ENCODE measurements at regions not wholly inside any gene's neighbourhood (a gene's known extent, or its start where the extent isn't known, plus 50 kb on each side); places are given as distances from the start of the nearest gene placed in this dataset.

DNA sequence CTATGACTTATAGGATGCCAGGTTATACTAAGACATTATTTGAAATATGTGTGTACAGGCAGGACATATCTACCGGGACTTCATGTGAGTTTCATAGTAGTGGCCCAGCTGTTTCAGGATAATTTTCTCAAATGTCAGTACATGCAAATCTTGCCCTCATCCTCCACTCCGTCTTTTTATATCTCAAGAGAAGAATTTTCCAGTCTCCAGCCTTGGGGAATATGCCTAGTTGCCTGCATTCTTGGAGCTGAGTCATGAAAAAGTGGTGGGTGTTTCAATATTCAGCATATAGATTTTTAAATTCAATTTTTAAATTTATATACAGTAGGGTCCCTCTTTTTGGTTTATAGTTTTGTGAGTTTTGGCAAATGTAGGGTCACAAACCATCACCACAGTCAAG, 236.7 kb downstream of the OTUD1 start:
- no peak overlapping the region for H3K4me3 ChIP-seq (ENCODE audit: low read depth, low read length)
- no peaks in the 10 kb centered on the region for H3K4me1 ChIP-seq (ENCODE audit: control insufficient read depth, insufficient read depth, low read length)
- peaks cover 3% of the 10 kb centered on the region for H3K27me3 ChIP-seq (ENCODE audit: control insufficient read depth, insufficient read depth, low read length)
- no peaks in the 10 kb centered on the region for H3K9me3 ChIP-seq (ENCODE audit: control insufficient read depth, insufficient read depth, low read length)
- H3K36me3 ChIP-seq (ENCODE audit: control insufficient read depth, insufficient read depth, low read length): no peaks in the 10 kb centered on the region
- no peak overlapping the region for H3K9ac ChIP-seq (ENCODE audit: low read depth, low read length)

- H3K4me1 ChIP-seq (ENCODE audit: control insufficient read depth, insufficient read depth, low read length): no peaks in the 10 kb centered on the region
- no peaks in the 10 kb centered on the region for H3K9me3 ChIP-seq (ENCODE audit: control insufficient read depth, insufficient read depth, low read length)
- no peaks in the 10 kb centered on the region for H3K36me3 ChIP-seq (ENCODE audit: control insufficient read depth, insufficient read depth, low read length)
- no peak overlapping the region for H3K4me3 ChIP-seq (ENCODE audit: low read depth, low read length)
- no peaks in the 10 kb centered on the region for H3K27me3 ChIP-seq (ENCODE audit: control insufficient read depth, insufficient read depth, low read length)
- no peak overlapping the region for H3K9ac ChIP-seq (ENCODE audit: low read depth, low read length)
Measured at GRCh38 chr10:23676296-23676695, 237.4 kb downstream of the OTUD1 start.

DNA sequence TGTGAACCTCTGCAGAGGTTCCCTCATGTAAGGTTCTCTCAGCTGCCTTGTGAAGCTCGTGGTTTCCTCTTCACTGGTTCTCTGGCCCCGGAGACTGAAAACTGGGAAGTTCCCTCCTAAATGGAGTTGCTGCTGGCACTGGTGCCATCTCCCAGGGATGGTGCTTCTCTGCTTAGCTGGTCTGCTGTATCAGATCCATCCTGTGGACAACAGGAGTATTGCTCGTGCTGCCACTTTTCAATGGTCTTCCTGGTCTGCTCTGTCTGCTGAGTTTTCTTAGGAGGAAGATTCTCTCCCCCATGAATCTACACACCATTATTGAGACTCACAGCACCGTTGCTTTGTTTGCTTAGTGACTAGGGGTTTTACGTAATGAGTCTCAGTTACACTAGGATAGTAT, 247.8 kb downstream of the OTUD1 start:
- Histone ChIP-seq H3K9me3 (ENCODE audit: control insufficient read depth, insufficient read depth, low read length) (no peaks in the 10 kb centered on the region), H3K36me3 (ENCODE audit: control insufficient read depth, insufficient read depth, low read length) (no peaks in the 10 kb centered on the region), H3K4me3 (ENCODE audit: low read depth, low read length) (no peak overlapping the region), H3K9ac (ENCODE audit: low read depth, low read length) (no peak overlapping the region), H3K4me1 (ENCODE audit: control insufficient read depth, insufficient read depth, low read length) (no peaks in the 10 kb centered on the region), H3K27me3 (ENCODE audit: control insufficient read depth, insufficient read depth, low read length) (peaks cover 34% of the 10 kb centered on the region)

DNA sequence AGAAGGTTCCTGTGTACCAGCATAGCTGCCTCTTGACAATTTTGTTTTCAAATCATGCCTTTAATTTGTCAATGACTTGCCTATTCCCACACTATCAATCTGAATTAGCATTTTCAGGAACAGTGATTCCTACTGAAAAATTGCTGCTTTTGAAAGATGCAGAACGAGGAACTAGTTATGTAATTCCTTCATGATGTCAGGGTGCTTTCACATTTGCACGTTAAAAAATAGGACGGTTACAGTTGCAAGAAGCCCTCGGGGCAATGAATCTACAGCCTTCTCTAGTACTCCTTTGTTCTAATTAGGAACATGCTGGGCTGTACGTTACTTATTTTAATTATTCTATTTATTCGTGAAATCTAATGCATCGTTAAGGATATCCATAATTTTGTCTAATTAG, 253.9 kb downstream of the OTUD1 start:
- Histone ChIP-seq H3K27me3 (ENCODE audit: control insufficient read depth, insufficient read depth, low read length) (peaks cover 90% of the 10 kb centered on the region), H3K4me3 (ENCODE audit: low read depth, low read length) (no peak overlapping the region), H3K9me3 (ENCODE audit: control insufficient read depth, insufficient read depth, low read length) (no peaks in the 10 kb centered on the region), H3K9ac (ENCODE audit: low read depth, low read length) (no peak overlapping the region), H3K36me3 (ENCODE audit: control insufficient read depth, insufficient read depth, low read length) (no peaks in the 10 kb centered on the region), H3K4me1 (ENCODE audit: control insufficient read depth, insufficient read depth, low read length) (no peaks in the 10 kb centered on the region)

- H3K27me3 ChIP-seq (ENCODE audit: control insufficient read depth, insufficient read depth, low read length): peaks cover 95% of the 10 kb centered on the region
- peak overlapping the region; percentile 64 for H3K4me3 ChIP-seq (ENCODE audit: low read depth, low read length)
Measured at GRCh38 chr10:23693501-23693901, 254.6 kb downstream of the OTUD1 start.

GRCh38 chr10:23693925-23694324, 255.1 kb downstream of the OTUD1 start:
- H3K4me3 ChIP-seq (ENCODE audit: low read depth, low read length): peak overlapping the region; percentile 64
- no peaks in the 10 kb centered on the region for H3K4me1 ChIP-seq (ENCODE audit: control insufficient read depth, insufficient read depth, low read length)
- peaks cover 97% of the 10 kb centered on the region for H3K27me3 ChIP-seq (ENCODE audit: control insufficient read depth, insufficient read depth, low read length)
- no peak overlapping the region for H3K9ac ChIP-seq (ENCODE audit: low read depth, low read length)
- no peaks in the 10 kb centered on the region for H3K36me3 ChIP-seq (ENCODE audit: control insufficient read depth, insufficient read depth, low read length)
- no peaks in the 10 kb centered on the region for H3K9me3 ChIP-seq (ENCODE audit: control insufficient read depth, insufficient read depth, low read length)

More at GRCh38 chr10:23693501-23693901, 254.6 kb downstream of the OTUD1 start:
- H3K4me1 ChIP-seq (ENCODE audit: control insufficient read depth, insufficient read depth, low read length): no peaks in the 10 kb centered on the region
- H3K9me3 ChIP-seq (ENCODE audit: control insufficient read depth, insufficient read depth, low read length): no peaks in the 10 kb centered on the region
- H3K36me3 ChIP-seq (ENCODE audit: control insufficient read depth, insufficient read depth, low read length): no peaks in the 10 kb centered on the region
- no peak overlapping the region for H3K9ac ChIP-seq (ENCODE audit: low read depth, low read length)

- H3K27me3 ChIP-seq (ENCODE audit: control insufficient read depth, insufficient read depth, low read length): peaks cover 98% of the 10 kb centered on the region
- no peaks in the 10 kb centered on the region for H3K4me1 ChIP-seq (ENCODE audit: control insufficient read depth, insufficient read depth, low read length)
- no peak overlapping the region for H3K9ac ChIP-seq (ENCODE audit: low read depth, low read length)
- no peaks in the 10 kb centered on the region for H3K36me3 ChIP-seq (ENCODE audit: control insufficient read depth, insufficient read depth, low read length)
- H3K9me3 ChIP-seq (ENCODE audit: control insufficient read depth, insufficient read depth, low read length): no peaks in the 10 kb centered on the region
- peak overlapping the region; percentile 64 for H3K4me3 ChIP-seq (ENCODE audit: low read depth, low read length)
Measured at GRCh38 chr10:23694446-23694920, 255.6 kb downstream of the OTUD1 start.

DNA sequence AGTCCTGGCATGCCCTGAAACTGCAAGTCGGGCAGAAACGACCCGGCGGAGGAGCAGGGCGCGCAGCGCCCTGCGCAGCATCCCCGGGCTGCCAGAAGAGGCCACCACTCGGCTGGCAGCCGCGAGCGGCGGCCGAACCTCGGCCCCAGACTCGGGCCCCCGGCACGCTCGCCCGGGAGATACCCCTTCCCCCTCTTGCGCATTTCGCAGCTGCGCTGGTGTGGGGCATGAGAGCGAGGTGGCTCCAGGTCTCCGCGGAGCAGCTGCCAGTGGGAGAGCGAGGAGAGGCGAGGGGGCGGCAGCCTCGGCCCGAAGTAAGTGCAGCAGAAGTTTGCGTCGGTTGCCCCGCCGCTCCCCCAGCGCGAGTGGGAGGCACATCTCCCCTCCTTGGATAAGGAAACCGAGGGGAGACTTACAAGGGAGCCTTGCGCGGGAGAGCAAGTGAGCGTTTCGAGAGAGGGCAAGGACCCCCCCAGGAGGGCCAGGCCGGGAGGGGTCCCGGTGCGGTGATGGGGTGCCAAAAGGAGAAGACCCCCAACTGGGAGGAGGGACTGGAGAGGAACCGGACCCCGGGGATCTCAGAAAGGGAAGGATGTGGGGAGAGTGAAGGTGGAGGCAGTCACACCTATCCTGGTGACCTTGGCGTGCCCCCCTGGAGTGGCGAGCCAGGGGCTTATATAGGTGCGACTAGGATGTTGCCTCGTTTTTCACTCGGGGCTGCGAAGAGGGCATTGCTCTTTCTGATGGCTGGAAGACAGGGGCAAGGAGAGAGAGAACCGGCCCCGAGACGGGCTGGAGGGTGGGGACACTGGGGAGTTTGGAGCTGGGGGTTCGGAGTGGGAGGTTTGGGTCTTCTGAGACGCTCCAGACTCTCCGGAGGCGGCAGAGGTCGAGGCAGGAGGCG, 256.3 kb downstream of the OTUD1 start:
- Histone ChIP-seq H3K9ac (ENCODE audit: low read depth, low read length) (no peak overlapping the region), H3K27me3 (ENCODE audit: control insufficient read depth, insufficient read depth, low read length) (peaks cover 94% of the 10 kb centered on the region), H3K4me3 (ENCODE audit: low read depth, low read length) (peak overlapping the region; percentile 64)

DNA sequence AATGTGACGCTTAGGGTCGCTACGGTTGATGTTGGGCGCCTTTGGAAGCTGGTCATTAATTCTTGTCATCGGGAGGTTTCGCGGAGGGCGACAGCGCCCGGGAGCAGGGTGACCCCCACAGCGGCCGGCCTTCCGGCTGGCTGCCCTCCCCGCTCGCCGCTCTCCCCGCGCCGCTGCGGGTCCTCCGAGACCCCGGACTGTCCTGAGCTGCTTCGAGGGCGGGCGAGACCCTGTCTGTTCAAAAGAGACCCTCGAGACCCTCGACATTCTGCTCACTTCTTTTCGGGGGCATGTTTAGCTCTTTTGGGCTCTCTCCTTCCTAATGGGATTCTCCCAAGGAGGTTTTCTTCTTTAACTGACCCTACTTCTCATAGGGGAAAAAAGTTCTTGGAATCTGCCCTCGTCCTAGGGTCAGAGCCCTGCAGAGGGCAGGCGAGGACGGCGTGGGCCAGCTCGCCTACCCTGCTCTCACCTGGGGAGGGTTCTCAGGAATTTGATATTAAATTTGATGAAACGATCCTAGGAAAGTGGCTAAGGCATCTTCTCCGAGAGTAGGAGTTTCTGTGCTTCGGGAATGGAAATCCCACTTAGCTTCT, 257.0 kb downstream of the OTUD1 start:
- Histone ChIP-seq H3K9ac (ENCODE audit: low read depth, low read length) (no peak overlapping the region), H3K36me3 (ENCODE audit: control insufficient read depth, insufficient read depth, low read length) (no peaks in the 10 kb centered on the region), H3K4me1 (ENCODE audit: control insufficient read depth, insufficient read depth, low read length) (no peaks in the 10 kb centered on the region), H3K4me3 (ENCODE audit: low read depth, low read length) (peak overlapping the region; percentile 64), H3K27me3 (ENCODE audit: control insufficient read depth, insufficient read depth, low read length) (peaks cover 91% of the 10 kb centered on the region), H3K9me3 (ENCODE audit: control insufficient read depth, insufficient read depth, low read length) (no peaks in the 10 kb centered on the region)

More for the DNA sequence above, 256.3 kb downstream of the OTUD1 start:
- Histone ChIP-seq H3K9me3 (ENCODE audit: control insufficient read depth, insufficient read depth, low read length) (no peaks in the 10 kb centered on the region), H3K4me1 (ENCODE audit: control insufficient read depth, insufficient read depth, low read length) (no peaks in the 10 kb centered on the region), H3K36me3 (ENCODE audit: control insufficient read depth, insufficient read depth, low read length) (no peaks in the 10 kb centered on the region)

- Histone ChIP-seq H3K36me3 (ENCODE audit: control insufficient read depth, insufficient read depth, low read length) (no peaks in the 10 kb centered on the region), H3K27me3 (ENCODE audit: control insufficient read depth, insufficient read depth, low read length) (peaks cover 91% of the 10 kb centered on the region), H3K4me3 (ENCODE audit: low read depth, low read length) (peak overlapping the region; percentile 64), H3K9me3 (ENCODE audit: control insufficient read depth, insufficient read depth, low read length) (no peaks in the 10 kb centered on the region), H3K9ac (ENCODE audit: low read depth, low read length) (no peak overlapping the region), H3K4me1 (ENCODE audit: control insufficient read depth, insufficient read depth, low read length) (no peaks in the 10 kb centered on the region)
Measured at GRCh38 chr10:23696476-23696875, 257.6 kb downstream of the OTUD1 start.

DNA sequence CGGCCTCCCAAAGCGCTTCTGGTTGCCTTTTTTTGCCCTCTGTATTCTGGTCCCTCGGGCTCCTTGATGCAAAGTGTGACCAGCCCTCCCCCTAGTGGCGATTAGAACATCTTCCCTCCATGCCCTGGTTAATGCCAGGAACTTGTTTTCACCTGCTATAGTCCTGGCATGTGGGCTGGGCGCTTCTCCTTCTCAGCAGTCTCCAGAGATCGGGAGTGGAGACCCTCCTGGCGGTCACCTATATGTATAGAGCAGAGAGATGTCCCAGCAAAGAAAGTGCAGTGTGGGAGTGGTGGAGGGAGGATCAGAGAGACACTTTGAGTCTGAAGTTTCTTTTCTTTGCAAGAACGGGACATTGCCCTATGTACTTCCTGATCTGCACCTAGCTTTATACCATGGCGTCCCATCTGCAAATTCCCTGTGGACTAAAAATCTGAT, 264.1 kb downstream of the OTUD1 start:
- peaks cover 36% of the 10 kb centered on the region for H3K27me3 ChIP-seq (ENCODE audit: control insufficient read depth, insufficient read depth, low read length)
- no peak overlapping the region for H3K9ac ChIP-seq (ENCODE audit: low read depth, low read length)
- no peaks in the 10 kb centered on the region for H3K4me1 ChIP-seq (ENCODE audit: control insufficient read depth, insufficient read depth, low read length)

GRCh38 chr10:23715363-23715762, 276.5 kb downstream of the OTUD1 start:
- H3K4me3 ChIP-seq (ENCODE audit: low read depth, low read length): no peak overlapping the region
- H3K36me3 ChIP-seq (ENCODE audit: control insufficient read depth, insufficient read depth, low read length): no peaks in the 10 kb centered on the region
- no peaks in the 10 kb centered on the region for H3K9me3 ChIP-seq (ENCODE audit: control insufficient read depth, insufficient read depth, low read length)
- H3K9ac ChIP-seq (ENCODE audit: low read depth, low read length): no peak overlapping the region
- H3K27me3 ChIP-seq (ENCODE audit: control insufficient read depth, insufficient read depth, low read length): no peaks in the 10 kb centered on the region
- no peaks in the 10 kb centered on the region for H3K4me1 ChIP-seq (ENCODE audit: control insufficient read depth, insufficient read depth, low read length)

More for the DNA sequence above, 264.1 kb downstream of the OTUD1 start:
- Histone ChIP-seq H3K36me3 (ENCODE audit: control insufficient read depth, insufficient read depth, low read length) (no peaks in the 10 kb centered on the region), H3K4me3 (ENCODE audit: low read depth, low read length) (no peak overlapping the region), H3K9me3 (ENCODE audit: control insufficient read depth, insufficient read depth, low read length) (no peaks in the 10 kb centered on the region)
